CD4-positive, alpha-beta T cell treated with Interferon gamma for 1 hour (primary cell): ENCODE measurements at regions not wholly inside any gene's neighbourhood (a gene's known extent, or its start where the extent isn't known, plus 50 kb on each side); places are given as distances from the start of the nearest gene placed in this dataset.
"Not testable (repeated sequence)": the region's sequence is repeated elsewhere in the genome, so short reads cannot be mapped to it uniquely, and the experiment has no call there.

Source experiments
- DNase-seq: peaks from one replicate; pipeline ENCODE4 v3.0.0-alpha.2; 2020

GRCh38 chr5:18745988-18746615 is 1111.8 kb downstream of the TAF11L14 start:
- DNase-seq = peak; percentile 55

DNA sequence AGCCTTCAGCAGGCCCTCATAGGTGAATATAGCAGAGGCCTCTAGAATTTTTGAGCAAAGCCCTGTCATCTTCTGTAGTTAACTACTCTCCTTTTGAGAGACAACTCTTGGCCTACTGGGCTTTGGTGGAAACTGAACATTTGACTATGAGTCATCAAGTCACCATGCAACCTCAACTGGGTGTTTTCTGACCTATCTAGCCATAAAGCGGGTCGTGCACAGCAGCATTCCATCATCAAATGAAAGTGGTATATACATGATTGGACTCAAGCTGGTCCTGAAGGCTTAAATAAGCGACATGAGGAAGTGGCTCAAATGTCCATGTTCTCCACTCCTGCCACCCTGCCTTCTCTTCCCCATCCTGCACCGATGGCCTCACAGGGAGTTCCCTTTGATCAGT is 1115.5 kb downstream of the TAF11L14 start:
- no peak for DNase-seq

- DNase-seq = no peak
Observed at GRCh38 chr5:18752317-18752716, 1118.1 kb downstream of the TAF11L14 start.

- no peak for DNase-seq
Observed at GRCh38 chr5:18754201-18754600, 1119.9 kb downstream of the TAF11L14 start.

GRCh38 chr5:18761801-18762200 is 1127.5 kb downstream of the TAF11L14 start:
- DNase-seq = no peak

DNA sequence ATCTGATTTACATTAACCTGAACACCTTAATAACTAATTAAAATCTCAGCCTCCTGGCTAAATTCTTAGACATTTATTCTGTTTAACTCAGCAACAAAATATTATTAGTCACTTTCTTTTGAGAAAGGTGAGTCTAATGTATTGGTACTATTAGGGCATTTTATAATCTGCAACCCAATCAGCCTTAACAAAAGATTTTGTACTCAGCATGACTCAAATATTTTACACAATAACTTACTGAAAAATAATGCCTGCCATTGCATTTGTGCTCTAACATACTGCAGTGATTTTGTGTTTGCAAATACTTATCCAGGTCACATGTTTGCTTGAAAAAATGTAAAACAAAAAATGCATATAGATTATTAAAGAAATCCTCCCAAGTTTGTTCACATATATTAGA is 1129.9 kb downstream of the TAF11L14 start:
- DNase-seq = no peak

- DNase-seq = no peak
Observed at GRCh38 chr5:18765304-18765703, 1131.0 kb downstream of the TAF11L14 start.

DNA sequence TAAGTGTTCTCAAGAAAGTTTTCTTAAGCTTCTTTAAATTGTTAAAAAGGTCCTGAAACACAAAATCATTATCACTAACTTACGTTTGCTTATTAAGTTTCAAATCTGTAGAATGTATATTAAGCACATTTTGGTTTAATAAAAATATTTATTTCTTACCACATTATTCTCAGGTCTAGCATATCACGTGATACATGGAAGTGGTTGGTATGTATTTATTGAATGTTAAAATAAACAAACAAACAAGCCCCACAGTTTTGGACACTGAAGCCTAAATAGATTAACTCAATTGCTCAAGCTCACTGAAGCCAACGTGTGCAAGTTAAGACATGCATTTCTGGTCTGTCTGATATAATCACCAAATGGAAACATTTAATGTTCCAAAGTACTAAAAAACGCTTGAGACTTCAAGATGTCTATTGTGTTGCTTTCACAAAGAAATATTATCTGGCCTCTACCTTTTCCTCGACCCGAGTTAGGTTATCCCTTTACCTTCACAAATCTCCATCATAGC is 1136.9 kb downstream of the TAF11L14 start:
- DNase-seq = no peak

- no peak for DNase-seq
Observed at GRCh38 chr5:18772475-18772874, 1138.2 kb downstream of the TAF11L14 start.

DNA sequence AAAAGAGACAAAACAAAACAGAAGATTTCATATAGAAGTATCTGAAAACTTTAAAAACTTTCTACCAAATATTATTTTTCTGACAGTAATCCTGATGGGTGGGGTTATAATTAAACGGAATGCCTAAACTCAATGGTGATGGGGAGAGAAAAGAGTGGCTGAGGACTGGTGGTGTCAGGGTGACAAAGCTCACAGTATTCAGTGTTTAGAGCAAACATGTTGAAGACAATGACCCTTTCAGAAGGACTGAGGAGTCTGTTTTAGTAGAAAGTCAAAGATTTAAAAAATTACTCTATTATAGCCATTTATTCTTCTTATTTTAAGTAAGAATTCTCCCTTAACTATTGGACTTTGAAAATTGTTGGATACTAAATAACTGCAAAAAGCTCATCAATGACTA is 1144.0 kb downstream of the TAF11L14 start:
- no peak for DNase-seq

- DNase-seq = no peak
Observed at GRCh38 chr5:18789218-18789998, 1155.1 kb downstream of the TAF11L14 start.

GRCh38 chr5:18792145-18792544 is 1157.9 kb downstream of the TAF11L14 start:
- DNase-seq = no peak

DNA sequence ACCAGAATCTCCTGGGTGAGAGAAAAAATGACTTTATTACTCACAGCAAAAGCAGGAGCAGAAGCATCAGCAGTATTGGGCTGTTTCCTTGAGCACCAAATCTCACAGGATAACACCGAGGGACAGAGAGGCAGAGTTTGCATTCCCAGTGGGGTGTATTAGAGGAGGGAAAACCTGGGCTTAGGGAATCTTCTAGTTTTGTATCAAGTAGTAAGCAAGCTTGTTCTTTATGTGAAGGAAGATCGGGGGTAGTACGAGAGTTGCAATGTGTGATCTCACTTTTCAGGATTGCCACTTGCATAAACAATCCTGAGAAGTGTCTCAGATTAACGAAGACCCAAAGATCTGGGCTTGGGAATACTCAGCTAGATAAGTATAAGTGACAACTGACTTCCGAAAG is 1163.0 kb downstream of the TAF11L14 start:
- DNase-seq = no peak

GRCh38 chr5:18798058-18798457 is 1163.8 kb downstream of the TAF11L14 start:
- DNase-seq = no peak

DNA sequence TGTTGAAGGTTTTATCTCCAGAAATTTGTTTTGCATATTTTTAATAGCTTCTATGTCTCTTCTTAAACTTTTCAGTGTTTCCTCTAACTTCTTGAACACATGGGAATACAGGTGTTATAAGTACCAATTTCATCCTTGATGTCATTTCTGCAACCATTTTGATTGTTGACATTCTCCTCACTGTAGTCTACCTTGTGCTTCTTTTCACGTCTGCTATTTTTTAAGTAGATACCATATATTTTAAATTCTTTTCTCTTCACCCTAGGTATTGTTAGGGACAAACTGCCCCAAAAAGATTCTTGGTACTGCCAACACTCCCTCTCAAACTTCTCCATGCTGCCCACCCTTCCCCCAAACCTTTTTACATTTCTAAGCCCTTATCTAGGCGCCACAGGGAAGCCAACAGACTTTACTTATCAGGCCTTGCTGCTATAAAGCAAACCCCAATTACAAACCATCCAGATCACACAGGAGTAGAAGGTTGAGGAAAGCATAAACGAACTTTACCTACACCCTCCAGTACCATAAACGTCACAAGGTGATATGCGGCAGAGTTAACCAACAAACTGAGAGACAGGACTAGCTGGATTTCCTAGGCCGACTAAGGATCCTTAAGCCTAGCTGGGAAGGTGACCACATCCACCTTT is 1165.3 kb downstream of the TAF11L14 start:
- no peak for DNase-seq

DNA sequence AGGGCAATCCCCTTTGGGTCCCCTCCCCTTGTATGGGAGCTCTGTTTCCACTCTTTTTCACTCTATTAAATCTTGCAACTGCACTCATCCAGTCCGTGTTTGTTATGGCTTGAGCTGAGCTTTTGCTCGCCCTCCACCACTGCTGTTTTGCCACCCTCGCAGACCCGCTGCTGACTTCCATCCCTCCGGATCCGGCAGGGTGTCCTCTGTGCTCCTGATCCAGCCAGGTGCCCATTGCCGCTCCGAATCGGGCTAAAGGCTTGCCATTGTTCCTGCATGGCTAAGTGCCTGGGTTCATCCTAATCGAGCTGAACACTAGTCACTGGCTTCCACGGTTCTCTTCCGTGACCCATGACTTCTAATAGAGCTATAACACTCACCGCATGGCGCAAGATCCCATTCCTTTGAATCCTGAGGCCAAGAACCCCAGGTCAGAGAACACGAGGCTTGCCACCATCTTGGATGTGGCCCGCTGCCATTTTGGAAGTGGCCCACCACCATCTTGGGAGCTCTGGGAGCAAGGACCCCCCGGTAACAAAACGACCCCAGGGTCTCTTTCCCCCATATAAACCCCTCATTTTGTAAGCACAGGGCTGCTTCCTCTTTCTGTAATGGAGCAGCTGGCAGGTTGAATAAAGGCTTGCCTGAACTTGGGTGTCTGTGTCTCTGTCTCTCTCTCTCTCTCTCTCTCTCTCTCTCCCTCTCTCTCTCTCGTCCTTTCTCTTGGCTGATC is 1166.2 kb downstream of the TAF11L14 start:
- DNase-seq = no peak

GRCh38 chr5:18801413-18801812 is 1167.2 kb downstream of the TAF11L14 start:
- not testable (repeated sequence) for DNase-seq

- no peak for DNase-seq
Observed at GRCh38 chr5:18802336-18802735, 1168.1 kb downstream of the TAF11L14 start.

GRCh38 chr5:18805376-18805775 is 1171.1 kb downstream of the TAF11L14 start:
- no peak for DNase-seq

GRCh38 chr5:18807256-18808149 is 1173.2 kb downstream of the TAF11L14 start:
- DNase-seq = no peak

GRCh38 chr5:18811661-18812060 is 1176.3 kb downstream of the CDH18 start:
- no peak for DNase-seq

- DNase-seq = no peak
Observed at GRCh38 chr5:18828351-18828750, 1159.6 kb downstream of the CDH18 start.
